ENCODE measurements at regions not wholly inside any gene's neighbourhood (a gene's known extent, or its start where the extent isn't known, plus 50 kb on each side); places are given as distances from the start of the nearest gene placed in this dataset.

- Histone ChIP-seq H3K4me3 (ENCODE audit: low read depth, low read length) (no peak overlapping the region), H3K36me3 (ENCODE audit: control insufficient read depth, insufficient read depth, low read length) (no peaks in the 10 kb centered on the region), H3K27me3 (ENCODE audit: control insufficient read depth, insufficient read depth, low read length) (no peaks in the 10 kb centered on the region)
- DNase-seq (ENCODE audit: low read depth) = no peak
- no peak for TF ChIP-seq CTCF (IDR thresholded peaks at IDR 0.05; ENCODE audit: insufficient read depth, low read length, poor library complexity, severe bottlenecking)
Observed at GRCh38 chr11:69409812-69410645, 71.4 kb upstream of the LINC01488 start.

- no peak overlapping the region for H3K4me3 ChIP-seq (ENCODE audit: low read depth, low read length)
- TF ChIP-seq CTCF (IDR thresholded peaks at IDR 0.05; ENCODE audit: insufficient read depth, low read length, poor library complexity, severe bottlenecking) = no peak
- H3K27me3 ChIP-seq (ENCODE audit: control insufficient read depth, insufficient read depth, low read length) = no peaks in the 10 kb centered on the region
- no peak for DNase-seq (ENCODE audit: low read depth)
- no peaks in the 10 kb centered on the region for H3K36me3 ChIP-seq (ENCODE audit: control insufficient read depth, insufficient read depth, low read length)
Observed at GRCh38 chr11:69411257-69411924, 70.1 kb upstream of the LINC01488 start.

GRCh38 chr11:69413015-69413801 lies 68.3 kb upstream of the LINC01488 start:
- TF ChIP-seq CTCF (IDR thresholded peaks at IDR 0.05; ENCODE audit: insufficient read depth, low read length, poor library complexity, severe bottlenecking) = no peak
- Histone ChIP-seq H3K27me3 (ENCODE audit: control insufficient read depth, insufficient read depth, low read length) (no peaks in the 10 kb centered on the region), H3K4me3 (ENCODE audit: low read depth, low read length) (no peak overlapping the region), H3K36me3 (ENCODE audit: control insufficient read depth, insufficient read depth, low read length) (no peaks in the 10 kb centered on the region)
- no peak for DNase-seq (ENCODE audit: low read depth)

GRCh38 chr11:69413993-69414392 lies 67.5 kb upstream of the LINC01488 start:
- no peak for DNase-seq (ENCODE audit: low read depth)
- TF ChIP-seq CTCF (IDR thresholded peaks at IDR 0.05; ENCODE audit: insufficient read depth, low read length, poor library complexity, severe bottlenecking) = no peak
- Histone ChIP-seq H3K4me3 (ENCODE audit: low read depth, low read length) (no peak overlapping the region), H3K36me3 (ENCODE audit: control insufficient read depth, insufficient read depth, low read length) (no peaks in the 10 kb centered on the region), H3K27me3 (ENCODE audit: control insufficient read depth, insufficient read depth, low read length) (no peaks in the 10 kb centered on the region)

- no peak for DNase-seq (ENCODE audit: low read depth)
- TF ChIP-seq CTCF (IDR thresholded peaks at IDR 0.05; ENCODE audit: insufficient read depth, low read length, poor library complexity, severe bottlenecking) = no peak
- Histone ChIP-seq H3K27me3 (ENCODE audit: control insufficient read depth, insufficient read depth, low read length) (no peaks in the 10 kb centered on the region), H3K36me3 (ENCODE audit: control insufficient read depth, insufficient read depth, low read length) (no peaks in the 10 kb centered on the region), H3K4me3 (ENCODE audit: low read depth, low read length) (no peak overlapping the region)
Observed at GRCh38 chr11:69414773-69415187, 66.7 kb upstream of the LINC01488 start.

Data from kidney epithelial cell (primary cell).